GM23338 (cell line): ENCODE measurements at regions not wholly inside any gene's neighbourhood (a gene's known extent, or its start where the extent isn't known, plus 50 kb on each side); places are given as distances from the start of the nearest gene placed in this dataset.

ENCODE experiments used
- ATAC-seq: fragments of 200-7000 bp; cut with Tn5 transposase; 3 replicates; pipeline ENCODE4 v1.9.1; 2020
- DNase-seq: peaks from one replicate; pipeline ENCODE4 v3.0.0-alpha.2; 2015; ENCODE audit warnings: low spot score
- H2AFZ ChIP-seq: fragments of 200-600 bp; sonication (generic); 2 replicates; pipeline ENCODE4 v1.8.0; 2016; ENCODE audit warnings: antibody characterized with exemption, mild to moderate bottlenecking, moderate library complexity
- H3F3A ChIP-seq: fragments of 200-600 bp; sonication (generic); replicated peaks from 2 replicates; pipeline ENCODE4 v1.8.0; 2017; ENCODE audit warnings: antibody characterized with exemption, mixed run types, low read depth
- H3K27ac ChIP-seq: fragments of 200-600 bp; sonication (generic); 2 replicates; pipeline ENCODE4 v1.6.1; 2016; ENCODE audit warnings: low read depth
- H3K27me3 ChIP-seq: fragments of 200-600 bp; sonication (generic); 2 replicates; pipeline ENCODE4 v1.8.0; 2016; ENCODE audit warnings: mild to moderate bottlenecking, mixed run types, moderate library complexity; ENCODE audit not compliant: insufficient read depth
- H3K36me3 ChIP-seq: fragments of 200-600 bp; sonication (generic); 2 replicates; pipeline ENCODE4 v1.8.0; 2016; ENCODE audit warnings: mild to moderate bottlenecking; ENCODE audit not compliant: insufficient read depth
- H3K4me1 ChIP-seq: fragments of 200-600 bp; sonication (generic); 2 replicates; pipeline ENCODE4 v1.8.0; 2016; ENCODE audit warnings: mild to moderate bottlenecking, moderate library complexity; ENCODE audit not compliant: insufficient read depth
- H3K4me2 ChIP-seq: fragments of 200-600 bp; sonication (generic); 2 replicates; pipeline ENCODE4 v1.7.1; 2017; ENCODE audit warnings: mixed run types
- H3K4me3 ChIP-seq: fragments of 200-600 bp; sonication (generic); 2 replicates; pipeline ENCODE4 v1.6.1; 2016; ENCODE audit warnings: mixed run types
- H3K79me2 ChIP-seq: fragments of 200-600 bp; sonication (generic); replicated peaks from 2 replicates; pipeline ENCODE4 v1.8.0; 2017; ENCODE audit warnings: mild to moderate bottlenecking; ENCODE audit not compliant: insufficient read depth
- H3K9me2 ChIP-seq: fragments of 200-600 bp; sonication (generic); 2 replicates; pipeline ENCODE4 v1.8.0; 2017; ENCODE audit not compliant: insufficient read depth
- H4K20me1 ChIP-seq: fragments of 200-600 bp; sonication (generic); replicated peaks from 2 replicates; pipeline ENCODE4 v1.8.0; 2017; ENCODE audit warnings: mild to moderate bottlenecking; ENCODE audit not compliant: insufficient read depth
- H3K27ac Mint-ChIP-seq: 2 replicates; pipeline ENCODE4 v1.8.0; 2020; ENCODE audit warnings: inconsistent platforms, mild to moderate bottlenecking, moderate library complexity, mixed read lengths
- H3K27me3 Mint-ChIP-seq: 3 replicates; pipeline ENCODE4 v1.8.0; 2022; ENCODE audit warnings: low read depth, mild to moderate bottlenecking, moderate library complexity, mixed read lengths, inconsistent platforms; ENCODE audit not compliant: insufficient read depth, poor library complexity
- H3K36me3 Mint-ChIP-seq: 3 replicates; pipeline ENCODE4 v1.8.0; 2021; ENCODE audit warnings: low read depth, mild to moderate bottlenecking, inconsistent platforms, moderate library complexity, mixed read lengths
- H3K4me1 Mint-ChIP-seq: 3 replicates; pipeline ENCODE4 v1.8.0; 2020; ENCODE audit warnings: mild to moderate bottlenecking, inconsistent platforms, mixed read lengths
- H3K4me3 Mint-ChIP-seq: 3 replicates; pipeline ENCODE4 v1.8.0; 2021; ENCODE audit warnings: moderate library complexity, mild to moderate bottlenecking, inconsistent platforms, mixed read lengths
- H3K9me3 Mint-ChIP-seq: 3 replicates; pipeline ENCODE4 v1.8.0; 2020; ENCODE audit warnings: moderate library complexity, mild to moderate bottlenecking, inconsistent platforms, mixed read lengths
- ETS1 ChIP-seq: IDR thresholded peaks from 2 replicates; pipeline ENCODE4 v1.6.1; 2016; ENCODE audit warnings: antibody characterized with exemption
- EZH2 ChIP-seq: fragments of 200-600 bp; sonication (generic); IDR thresholded peaks from one replicate; pipeline ENCODE4 v1.8.0; 2017; ENCODE audit warnings: antibody characterized with exemption, mild to moderate bottlenecking, low read depth; ENCODE audit not compliant: unreplicated experiment
- EZH2phosphoT487 ChIP-seq: fragments of 200-600 bp; sonication (generic); IDR thresholded peaks from one replicate; pipeline ENCODE4 v1.8.1; 2018; ENCODE audit warnings: antibody characterized with exemption; ENCODE audit not compliant: unreplicated experiment
- ZNF114 ChIP-seq: fragments of 250-450 bp; sonication (Bioruptor Pico); IDR thresholded peaks from 2 replicates; pipeline ENCODE4 v1.5.0; 2020; ENCODE audit warnings: mild to moderate bottlenecking, moderate library complexity
- ZNF331 ChIP-seq: fragments of 250-450 bp; sonication (Bioruptor Pico); IDR thresholded peaks from 2 replicates; pipeline ENCODE4 v1.5.0; 2020; ENCODE audit warnings: low read depth, mild to moderate bottlenecking, moderate library complexity
- TF ChIP-seq, protein P1 (sequence below): fragments of 250-450 bp; sonication (Bioruptor Pico); IDR thresholded peaks from 2 replicates; pipeline ENCODE4 v1.5.0; 2020; ENCODE audit warnings: mild to moderate bottlenecking, moderate library complexity
- TF ChIP-seq, protein P2 (sequence below): IDR thresholded peaks from one replicate; pipeline ENCODE4 v1.6.1; 2018; ENCODE audit warnings: antibody characterized with exemption; ENCODE audit not compliant: unreplicated experiment

DNA sequence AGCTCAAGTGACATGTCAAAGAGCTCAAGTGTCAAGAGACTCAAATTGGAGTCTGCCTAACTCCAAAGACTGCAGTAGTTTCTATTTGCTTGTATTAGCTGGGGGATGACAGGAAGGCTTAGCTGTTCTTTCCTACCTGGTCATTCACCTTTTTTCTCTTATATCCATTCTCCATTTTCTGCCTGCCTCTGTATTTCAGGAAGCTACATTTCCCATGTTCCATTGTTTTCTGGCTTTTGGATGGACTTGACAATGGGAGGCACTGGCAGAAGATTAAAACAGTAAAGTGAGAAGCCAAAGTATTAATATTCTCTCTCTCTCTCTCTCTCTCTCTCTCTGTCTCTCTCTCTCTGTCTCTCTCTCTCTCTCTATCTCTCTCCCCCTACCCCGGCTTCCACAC is 135.7 kb upstream of the ADAMTS18 start:
- Histone ChIP-seq H3K36me3 (no peaks in the 10 kb centered on the region), H2AFZ (no peak overlapping the region), H3K4me3 (no peak overlapping the region), H3F3A (no peaks in the 10 kb centered on the region), H4K20me1 (no peaks in the 10 kb centered on the region), H3K27me3 (no peaks in the 10 kb centered on the region), H3K9me2 (no peaks in the 10 kb centered on the region; the same call in 1 of the 2 replicates), H3K79me2 (no peaks in the 10 kb centered on the region), H3K4me2 (no peak overlapping the region), H3K27ac (no peak overlapping the region), H3K4me1 (no peaks in the 10 kb centered on the region)
- Mint-ChIP-seq H3K36me3 (no peaks in the 10 kb centered on the region), H3K27ac (no peak overlapping the region), H3K27me3 (peaks cover 3% of the 10 kb centered on the region), H3K4me3 (no peak overlapping the region), H3K4me1 (no peaks in the 10 kb centered on the region), H3K9me3 (no peaks in the 10 kb centered on the region)
- no peak for ATAC-seq
- no peak for TF ChIP-seq ZNF331
- TF ChIP-seq, protein P1, sequence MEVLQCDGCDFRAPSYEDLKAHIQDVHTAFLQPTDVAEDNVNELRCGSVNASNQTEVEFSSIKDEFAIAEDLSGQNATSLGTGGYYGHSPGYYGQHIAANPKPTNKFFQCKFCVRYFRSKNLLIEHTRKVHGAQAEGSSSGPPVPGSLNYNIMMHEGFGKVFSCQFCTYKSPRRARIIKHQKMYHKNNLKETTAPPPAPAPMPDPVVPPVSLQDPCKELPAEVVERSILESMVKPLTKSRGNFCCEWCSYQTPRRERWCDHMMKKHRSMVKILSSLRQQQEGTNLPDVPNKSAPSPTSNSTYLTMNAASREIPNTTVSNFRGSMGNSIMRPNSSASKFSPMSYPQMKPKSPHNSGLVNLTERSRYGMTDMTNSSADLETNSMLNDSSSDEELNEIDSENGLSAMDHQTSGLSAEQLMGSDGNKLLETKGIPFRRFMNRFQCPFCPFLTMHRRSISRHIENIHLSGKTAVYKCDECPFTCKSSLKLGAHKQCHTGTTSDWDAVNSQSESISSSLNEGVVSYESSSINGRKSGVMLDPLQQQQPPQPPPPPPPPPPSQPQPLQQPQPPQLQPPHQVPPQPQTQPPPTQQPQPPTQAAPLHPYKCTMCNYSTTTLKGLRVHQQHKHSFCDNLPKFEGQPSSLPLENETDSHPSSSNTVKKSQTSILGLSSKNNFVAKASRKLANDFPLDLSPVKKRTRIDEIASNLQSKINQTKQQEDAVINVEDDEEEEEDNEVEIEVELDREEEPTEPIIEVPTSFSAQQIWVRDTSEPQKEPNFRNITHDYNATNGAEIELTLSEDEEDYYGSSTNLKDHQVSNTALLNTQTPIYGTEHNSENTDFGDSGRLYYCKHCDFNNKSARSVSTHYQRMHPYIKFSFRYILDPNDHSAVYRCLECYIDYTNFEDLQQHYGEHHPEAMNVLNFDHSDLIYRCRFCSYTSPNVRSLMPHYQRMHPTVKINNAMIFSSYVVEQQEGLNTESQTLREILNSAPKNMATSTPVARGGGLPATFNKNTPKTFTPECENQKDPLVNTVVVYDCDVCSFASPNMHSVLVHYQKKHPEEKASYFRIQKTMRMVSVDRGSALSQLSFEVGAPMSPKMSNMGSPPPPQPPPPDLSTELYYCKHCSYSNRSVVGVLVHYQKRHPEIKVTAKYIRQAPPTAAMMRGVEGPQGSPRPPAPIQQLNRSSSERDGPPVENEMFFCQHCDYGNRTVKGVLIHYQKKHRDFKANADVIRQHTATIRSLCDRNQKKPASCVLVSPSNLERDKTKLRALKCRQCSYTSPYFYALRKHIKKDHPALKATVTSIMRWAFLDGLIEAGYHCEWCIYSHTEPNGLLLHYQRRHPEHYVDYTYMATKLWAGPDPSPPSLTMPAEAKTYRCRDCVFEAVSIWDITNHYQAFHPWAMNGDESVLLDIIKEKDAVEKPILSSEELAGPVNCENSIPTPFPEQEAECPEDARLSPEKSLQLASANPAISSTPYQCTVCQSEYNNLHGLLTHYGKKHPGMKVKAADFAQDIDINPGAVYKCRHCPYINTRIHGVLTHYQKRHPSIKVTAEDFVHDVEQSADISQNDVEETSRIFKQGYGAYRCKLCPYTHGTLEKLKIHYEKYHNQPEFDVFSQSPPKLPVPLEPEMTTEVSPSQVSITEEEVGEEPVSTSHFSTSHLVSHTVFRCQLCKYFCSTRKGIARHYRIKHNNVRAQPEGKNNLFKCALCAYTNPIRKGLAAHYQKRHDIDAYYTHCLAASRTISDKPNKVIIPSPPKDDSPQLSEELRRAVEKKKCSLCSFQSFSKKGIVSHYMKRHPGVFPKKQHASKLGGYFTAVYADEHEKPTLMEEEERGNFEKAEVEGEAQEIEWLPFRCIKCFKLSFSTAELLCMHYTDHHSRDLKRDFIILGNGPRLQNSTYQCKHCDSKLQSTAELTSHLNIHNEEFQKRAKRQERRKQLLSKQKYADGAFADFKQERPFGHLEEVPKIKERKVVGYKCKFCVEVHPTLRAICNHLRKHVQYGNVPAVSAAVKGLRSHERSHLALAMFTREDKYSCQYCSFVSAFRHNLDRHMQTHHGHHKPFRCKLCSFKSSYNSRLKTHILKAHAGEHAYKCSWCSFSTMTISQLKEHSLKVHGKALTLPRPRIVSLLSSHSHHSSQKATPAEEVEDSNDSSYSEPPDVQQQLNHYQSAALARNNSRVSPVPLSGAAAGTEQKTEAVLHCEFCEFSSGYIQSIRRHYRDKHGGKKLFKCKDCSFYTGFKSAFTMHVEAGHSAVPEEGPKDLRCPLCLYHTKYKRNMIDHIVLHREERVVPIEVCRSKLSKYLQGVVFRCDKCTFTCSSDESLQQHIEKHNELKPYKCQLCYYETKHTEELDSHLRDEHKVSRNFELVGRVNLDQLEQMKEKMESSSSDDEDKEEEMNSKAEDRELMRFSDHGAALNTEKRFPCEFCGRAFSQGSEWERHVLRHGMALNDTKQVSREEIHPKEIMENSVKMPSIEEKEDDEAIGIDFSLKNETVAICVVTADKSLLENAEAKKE (CRISPR knock-in tag), result no peak
- no peak for TF ChIP-seq ZNF114
- TF ChIP-seq ETS1, result no peak
- no peak for TF ChIP-seq EZH2phosphoT487
- no peak for TF ChIP-seq EZH2
- TF ChIP-seq, protein P2, sequence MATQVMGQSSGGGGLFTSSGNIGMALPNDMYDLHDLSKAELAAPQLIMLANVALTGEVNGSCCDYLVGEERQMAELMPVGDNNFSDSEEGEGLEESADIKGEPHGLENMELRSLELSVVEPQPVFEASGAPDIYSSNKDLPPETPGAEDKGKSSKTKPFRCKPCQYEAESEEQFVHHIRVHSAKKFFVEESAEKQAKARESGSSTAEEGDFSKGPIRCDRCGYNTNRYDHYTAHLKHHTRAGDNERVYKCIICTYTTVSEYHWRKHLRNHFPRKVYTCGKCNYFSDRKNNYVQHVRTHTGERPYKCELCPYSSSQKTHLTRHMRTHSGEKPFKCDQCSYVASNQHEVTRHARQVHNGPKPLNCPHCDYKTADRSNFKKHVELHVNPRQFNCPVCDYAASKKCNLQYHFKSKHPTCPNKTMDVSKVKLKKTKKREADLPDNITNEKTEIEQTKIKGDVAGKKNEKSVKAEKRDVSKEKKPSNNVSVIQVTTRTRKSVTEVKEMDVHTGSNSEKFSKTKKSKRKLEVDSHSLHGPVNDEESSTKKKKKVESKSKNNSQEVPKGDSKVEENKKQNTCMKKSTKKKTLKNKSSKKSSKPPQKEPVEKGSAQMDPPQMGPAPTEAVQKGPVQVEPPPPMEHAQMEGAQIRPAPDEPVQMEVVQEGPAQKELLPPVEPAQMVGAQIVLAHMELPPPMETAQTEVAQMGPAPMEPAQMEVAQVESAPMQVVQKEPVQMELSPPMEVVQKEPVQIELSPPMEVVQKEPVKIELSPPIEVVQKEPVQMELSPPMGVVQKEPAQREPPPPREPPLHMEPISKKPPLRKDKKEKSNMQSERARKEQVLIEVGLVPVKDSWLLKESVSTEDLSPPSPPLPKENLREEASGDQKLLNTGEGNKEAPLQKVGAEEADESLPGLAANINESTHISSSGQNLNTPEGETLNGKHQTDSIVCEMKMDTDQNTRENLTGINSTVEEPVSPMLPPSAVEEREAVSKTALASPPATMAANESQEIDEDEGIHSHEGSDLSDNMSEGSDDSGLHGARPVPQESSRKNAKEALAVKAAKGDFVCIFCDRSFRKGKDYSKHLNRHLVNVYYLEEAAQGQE, result no peak
- DNase-seq, result no peak
